ENCODE measurements at regions not wholly inside any gene's neighbourhood (a gene's known extent, or its start where the extent isn't known, plus 50 kb on each side); places are given as distances from the start of the nearest gene placed in this dataset.

DNA sequence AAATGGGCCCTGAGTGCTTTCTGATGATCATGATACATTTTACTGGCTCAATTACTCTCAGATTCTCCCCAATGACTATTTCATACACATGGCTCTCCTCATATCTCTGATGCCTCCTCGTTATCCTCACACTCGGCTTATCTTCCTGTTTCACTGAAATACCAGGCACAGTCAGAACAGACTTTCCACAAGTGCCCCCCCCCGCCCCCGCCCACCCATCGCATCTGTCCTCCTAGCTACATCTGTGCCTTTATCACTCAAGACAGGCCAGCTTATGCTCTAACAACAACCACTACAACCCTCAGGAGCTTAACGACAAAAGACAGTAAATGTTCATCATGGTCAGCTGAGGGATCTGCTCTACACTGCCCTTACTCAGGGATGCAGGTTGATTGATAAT lies 610.6 kb upstream of the DIPK2B start:
- peak overlapping the region; percentile 88 for H3K27ac ChIP-seq (ENCODE audit: poor library complexity, severe bottlenecking)
- DNase-seq (ENCODE audit: low spot score) = no peak
- no peaks in the 10 kb centered on the region for H3K9me3 ChIP-seq (ENCODE audit: severe bottlenecking)
- no peak for ATAC-seq (ENCODE audit: low read depth)
- no peaks in the 10 kb centered on the region for H3K27me3 ChIP-seq (ENCODE audit: insufficient read depth, poor library complexity, severe bottlenecking)
- TF ChIP-seq, protein P1, sequence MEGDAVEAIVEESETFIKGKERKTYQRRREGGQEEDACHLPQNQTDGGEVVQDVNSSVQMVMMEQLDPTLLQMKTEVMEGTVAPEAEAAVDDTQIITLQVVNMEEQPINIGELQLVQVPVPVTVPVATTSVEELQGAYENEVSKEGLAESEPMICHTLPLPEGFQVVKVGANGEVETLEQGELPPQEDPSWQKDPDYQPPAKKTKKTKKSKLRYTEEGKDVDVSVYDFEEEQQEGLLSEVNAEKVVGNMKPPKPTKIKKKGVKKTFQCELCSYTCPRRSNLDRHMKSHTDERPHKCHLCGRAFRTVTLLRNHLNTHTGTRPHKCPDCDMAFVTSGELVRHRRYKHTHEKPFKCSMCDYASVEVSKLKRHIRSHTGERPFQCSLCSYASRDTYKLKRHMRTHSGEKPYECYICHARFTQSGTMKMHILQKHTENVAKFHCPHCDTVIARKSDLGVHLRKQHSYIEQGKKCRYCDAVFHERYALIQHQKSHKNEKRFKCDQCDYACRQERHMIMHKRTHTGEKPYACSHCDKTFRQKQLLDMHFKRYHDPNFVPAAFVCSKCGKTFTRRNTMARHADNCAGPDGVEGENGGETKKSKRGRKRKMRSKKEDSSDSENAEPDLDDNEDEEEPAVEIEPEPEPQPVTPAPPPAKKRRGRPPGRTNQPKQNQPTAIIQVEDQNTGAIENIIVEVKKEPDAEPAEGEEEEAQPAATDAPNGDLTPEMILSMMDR (IDR thresholded peaks at IDR 0.05; ENCODE audit: poor library complexity, severe bottlenecking) = no peak
- peaks cover 25% of the 10 kb centered on the region for H3K4me1 ChIP-seq (ENCODE audit: insufficient read depth, poor library complexity, severe bottlenecking)
- H3K36me3 ChIP-seq (ENCODE audit: low read depth) = peaks cover 40% of the 10 kb centered on the region
- no peak overlapping the region for H3K4me3 ChIP-seq (ENCODE audit: severe bottlenecking)

DNA sequence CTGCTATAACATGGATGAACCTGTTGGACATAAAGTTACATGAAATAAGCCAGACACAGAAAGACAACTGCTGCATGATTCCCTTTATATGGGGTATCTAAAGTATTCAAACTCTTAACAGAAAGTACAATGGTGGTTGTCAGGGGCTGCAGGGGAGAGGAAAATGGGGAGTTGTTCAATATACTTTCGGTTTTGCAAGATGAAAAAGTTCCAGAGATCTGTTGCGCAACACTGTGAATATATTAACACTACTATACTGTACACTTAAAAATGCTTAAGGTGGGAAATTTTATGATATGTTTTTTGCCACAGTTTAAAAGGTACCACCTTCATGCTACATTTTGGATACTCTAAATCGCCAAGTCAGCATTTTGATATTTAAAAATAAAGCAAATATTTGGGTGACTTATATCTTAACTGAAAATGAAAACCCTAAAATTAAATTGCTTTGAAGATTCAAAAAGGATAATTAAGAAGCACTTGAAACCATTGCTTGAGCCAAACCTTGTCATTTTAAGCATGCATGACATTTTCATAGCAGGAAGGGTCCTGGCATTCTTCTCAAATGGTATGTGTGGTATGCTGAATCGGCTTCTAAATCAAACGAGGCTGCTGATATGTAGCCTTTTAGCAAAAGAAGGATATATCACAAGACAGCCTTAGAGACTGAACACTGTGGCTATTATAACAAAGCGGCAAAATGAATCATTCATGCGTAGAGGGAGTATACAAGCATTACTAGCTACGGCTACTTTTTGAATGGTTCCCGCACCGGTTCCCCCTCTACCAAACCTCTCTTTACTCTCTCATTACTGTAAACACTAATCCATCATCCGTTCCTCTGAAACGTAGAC lies 607.1 kb upstream of the DIPK2B start:
- no peaks in the 10 kb centered on the region for H3K9me3 ChIP-seq (ENCODE audit: severe bottlenecking)
- DNase-seq (ENCODE audit: low spot score) = no peak
- TF ChIP-seq, protein P1 (IDR thresholded peaks at IDR 0.05; ENCODE audit: poor library complexity, severe bottlenecking) = no peak
- peak overlapping the region; percentile 8 for H3K4me3 ChIP-seq (ENCODE audit: severe bottlenecking)
- H3K4me1 ChIP-seq (ENCODE audit: insufficient read depth, poor library complexity, severe bottlenecking) = peaks cover 36% of the 10 kb centered on the region
- H3K27me3 ChIP-seq (ENCODE audit: insufficient read depth, poor library complexity, severe bottlenecking) = no peaks in the 10 kb centered on the region
- H3K27ac ChIP-seq (ENCODE audit: poor library complexity, severe bottlenecking) = peak overlapping the region; percentile 88
- peaks cover 27% of the 10 kb centered on the region for H3K36me3 ChIP-seq (ENCODE audit: low read depth)
- peak; percentile 51; the same call in 2 of the 3 replicates for ATAC-seq (ENCODE audit: low read depth)

DNA sequence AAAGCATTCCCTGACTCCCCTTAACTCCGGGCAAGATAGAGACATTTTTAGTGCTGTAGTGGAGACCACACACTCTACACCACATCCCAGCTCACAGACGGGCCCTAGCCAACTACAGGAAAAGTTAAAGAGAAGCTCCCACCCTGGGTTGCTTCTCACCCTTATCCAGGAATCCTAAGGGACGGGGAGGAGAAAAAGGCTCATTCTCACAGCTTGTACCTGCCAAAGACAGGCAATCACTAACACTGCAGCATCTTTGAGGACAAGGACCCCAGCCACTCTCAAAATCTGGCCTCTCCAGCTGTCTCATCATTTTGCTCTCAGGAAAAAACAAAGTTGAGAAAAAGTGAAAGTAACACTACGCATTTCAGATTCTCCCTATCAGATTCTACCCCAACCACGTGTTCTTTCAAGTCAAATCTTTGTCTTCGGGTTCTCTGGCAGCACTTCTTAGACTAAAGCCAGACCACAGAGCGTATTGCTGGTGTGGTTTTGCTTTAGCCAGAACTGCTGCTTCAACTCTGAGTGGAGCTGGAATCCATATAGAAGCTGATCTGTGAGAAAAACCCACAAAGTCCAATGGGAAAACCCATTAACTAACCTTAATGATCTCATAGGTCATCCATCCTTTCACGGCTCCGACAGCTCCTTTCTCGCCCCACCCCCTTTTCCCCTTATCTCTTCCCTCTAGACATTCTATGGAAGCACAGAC lies 605.9 kb upstream of the DIPK2B start:
- H3K27me3 ChIP-seq (ENCODE audit: insufficient read depth, poor library complexity, severe bottlenecking) = no peaks in the 10 kb centered on the region
- H3K36me3 ChIP-seq (ENCODE audit: low read depth) = peaks cover 29% of the 10 kb centered on the region
- H3K9me3 ChIP-seq (ENCODE audit: severe bottlenecking) = no peaks in the 10 kb centered on the region
- peak overlapping the region; percentile 88 for H3K27ac ChIP-seq (ENCODE audit: poor library complexity, severe bottlenecking)
- peaks cover 45% of the 10 kb centered on the region for H3K4me1 ChIP-seq (ENCODE audit: insufficient read depth, poor library complexity, severe bottlenecking)
- ATAC-seq (ENCODE audit: low read depth) (no peak), DNase-seq (ENCODE audit: low spot score) (no peak)
- TF ChIP-seq, protein P1 (IDR thresholded peaks at IDR 0.05; ENCODE audit: poor library complexity, severe bottlenecking) = no peak
- H3K4me3 ChIP-seq (ENCODE audit: severe bottlenecking) = no peak overlapping the region

DNA sequence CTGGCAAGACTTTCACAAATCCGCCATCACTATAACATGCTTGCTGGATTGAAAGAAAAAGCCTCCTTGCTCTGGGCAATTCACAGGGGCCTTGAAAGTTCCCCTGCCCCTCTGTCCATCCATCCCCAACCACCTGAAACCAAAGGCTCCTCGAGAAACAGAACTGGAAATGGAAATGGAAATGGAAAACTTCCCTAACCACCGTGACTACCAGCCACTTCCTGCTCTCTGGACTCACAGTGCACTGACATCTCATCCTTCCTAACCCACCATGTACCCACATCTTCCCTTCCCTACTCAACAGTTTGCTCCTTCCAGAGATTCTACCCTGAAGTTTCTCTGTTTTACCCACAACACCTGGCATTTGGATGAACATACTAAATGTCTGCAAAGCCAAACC lies 603.6 kb upstream of the DIPK2B start:
- TF ChIP-seq, protein P1 (IDR thresholded peaks at IDR 0.05; ENCODE audit: poor library complexity, severe bottlenecking) = no peak
- H3K36me3 ChIP-seq (ENCODE audit: low read depth) = peaks cover 38% of the 10 kb centered on the region
- H3K4me3 ChIP-seq (ENCODE audit: severe bottlenecking) = no peak overlapping the region
- peak overlapping the region; percentile 88 for H3K27ac ChIP-seq (ENCODE audit: poor library complexity, severe bottlenecking)
- DNase-seq (ENCODE audit: low spot score) = no peak
- no peaks in the 10 kb centered on the region for H3K9me3 ChIP-seq (ENCODE audit: severe bottlenecking)
- ATAC-seq (ENCODE audit: low read depth) = no peak
- no peaks in the 10 kb centered on the region for H3K27me3 ChIP-seq (ENCODE audit: insufficient read depth, poor library complexity, severe bottlenecking)
- peaks cover 59% of the 10 kb centered on the region for H3K4me1 ChIP-seq (ENCODE audit: insufficient read depth, poor library complexity, severe bottlenecking)

Measured in RWPE2 (cell line).